ENCODE measurements at regions not wholly inside any gene's neighbourhood (a gene's known extent, or its start where the extent isn't known, plus 50 kb on each side); places are given as distances from the start of the nearest gene placed in this dataset.

GRCh38 chr12:86662464-86662863 lies 406.3 kb upstream of the MGAT4C start:
- H2AFZ ChIP-seq (ENCODE audit: low read depth, low read length): no peak overlapping the region

GRCh38 chr12:86660488-86661147 lies 404.4 kb upstream of the MGAT4C start:
- Histone ChIP-seq H2AFZ (ENCODE audit: low read depth, low read length) (no peak overlapping the region), H3K79me2 (replicated peaks; ENCODE audit: insufficient read depth, low read length) (no peaks in the 10 kb centered on the region), H3F3A (ENCODE audit: insufficient read depth, low read length, poor library complexity, severe bottlenecking) (no peaks in the 10 kb centered on the region), H3K27me3 (ENCODE audit: insufficient read depth, low read depth, low read length) (no peaks in the 10 kb centered on the region), H3K4me3 (ENCODE audit: low read length) (no peak overlapping the region), H3K27ac (ENCODE audit: low read length) (no peak overlapping the region), H3K9ac (ENCODE audit: low read length) (no peak overlapping the region), H3K4me2 (ENCODE audit: low read length) (no peak overlapping the region), H4K20me1 (ENCODE audit: insufficient read depth) (no peaks in the 10 kb centered on the region), H3K9me2 (ENCODE audit: insufficient read depth, low read length) (no peaks in the 10 kb centered on the region), H3K9me3 (ENCODE audit: low read length) (no peaks in the 10 kb centered on the region), H3K36me3 (ENCODE audit: insufficient read depth, low read length) (no peaks in the 10 kb centered on the region)
- TF ChIP-seq RAD21 (conservative IDR thresholded peaks at IDR 0.05): no peak
- no peak for TF ChIP-seq EZH2 (IDR thresholded peaks at IDR 0.05; ENCODE audit: borderline replicate concordance, insufficient read depth, low read length, poor library complexity, severe bottlenecking)
- TF ChIP-seq POLR2AphosphoS5 (IDR thresholded peaks at IDR 0.05): no peak
- no peak for TF ChIP-seq MXI1 (conservative IDR thresholded peaks at IDR 0.05; ENCODE audit: poor library complexity, severe bottlenecking)
- no peak for TF ChIP-seq REST (IDR thresholded peaks at IDR 0.05; ENCODE audit: borderline replicate concordance)
- no peak for TF ChIP-seq CTCF (IDR thresholded peaks at IDR 0.05; ENCODE audit: poor library complexity, severe bottlenecking)

More at GRCh38 chr12:86662464-86662863, 406.3 kb upstream of the MGAT4C start:
- Histone ChIP-seq H3K4me3 (ENCODE audit: low read length) (no peak overlapping the region), H3K9me3 (ENCODE audit: low read length) (no peaks in the 10 kb centered on the region), H3K27ac (ENCODE audit: low read length) (no peak overlapping the region), H3F3A (ENCODE audit: insufficient read depth, low read length, poor library complexity, severe bottlenecking) (no peaks in the 10 kb centered on the region), H3K4me2 (ENCODE audit: low read length) (no peak overlapping the region), H3K36me3 (ENCODE audit: insufficient read depth, low read length) (no peaks in the 10 kb centered on the region), H3K27me3 (ENCODE audit: insufficient read depth, low read depth, low read length) (no peaks in the 10 kb centered on the region), H3K9ac (ENCODE audit: low read length) (no peak overlapping the region), H4K20me1 (ENCODE audit: insufficient read depth) (no peaks in the 10 kb centered on the region), H3K9me2 (ENCODE audit: insufficient read depth, low read length) (no peaks in the 10 kb centered on the region), H3K79me2 (replicated peaks; ENCODE audit: insufficient read depth, low read length) (no peaks in the 10 kb centered on the region)
- no peak for TF ChIP-seq EZH2 (IDR thresholded peaks at IDR 0.05; ENCODE audit: borderline replicate concordance, insufficient read depth, low read length, poor library complexity, severe bottlenecking)
- no peak for TF ChIP-seq TAF1 (IDR thresholded peaks at IDR 0.05; ENCODE audit: low read depth)
- no peak for TF ChIP-seq REST (IDR thresholded peaks at IDR 0.05; ENCODE audit: borderline replicate concordance)

Measured in neural cell (in vitro differentiated cells).